Right lobe of liver (tissue), 4 donors: ENCODE measurements at regions not wholly inside any gene's neighbourhood (a gene's known extent, or its start where the extent isn't known, plus 50 kb on each side); places are given as distances from the start of the nearest gene placed in this dataset.

Experiments
- CTCF ChIP-seq, 4 donors: fragments of 200-600 bp in 3 of 4; fragments of 450-650 bp in 1 of 4; IDR thresholded peaks; one replicate each; pipeline versions ENCODE4 v1.5.1 to v1.8.0; 2016 to 2022; ENCODE audit warnings: antibody characterized with exemption in 4 of 4, mild to moderate bottlenecking in 2 of 4
- POLR2A ChIP-seq: fragments of 450-650 bp; IDR thresholded peaks from one replicate; pipeline ENCODE4 v1.6.1; 2017; ENCODE audit warnings: antibody characterized with exemption, mild to moderate bottlenecking
- donor health status: DM: no; HTN: no; CAD: no.
- donor health status: DM: no; HTN: no; CAD: no.
- donor health status: DM: no; HTN: yes; CAD: no.

- TF ChIP-seq CTCF (IDR thresholded peaks at IDR 0.05) (no peak), POLR2A (no peak)
Observed at GRCh38 chr10:6722616-6723004, 142.5 kb upstream of the PRKCQ start.
